C4-2B (cell line): ENCODE measurements at regions not wholly inside any gene's neighbourhood (a gene's known extent, or its start where the extent isn't known, plus 50 kb on each side); places are given as distances from the start of the nearest gene placed in this dataset.

Source experiments
- ZFX ChIP-seq: fragments of 450-650 bp; IDR thresholded peaks from 2 replicates; pipeline ENCODE4 v1.6.1; 2017
- TF ChIP-seq, protein P1 (sequence below): fragments of 450-650 bp; conservative IDR thresholded peaks from 2 replicates; pipeline ENCODE4 v1.5.1; 2017; ENCODE audit warnings: mild to moderate bottlenecking

DNA sequence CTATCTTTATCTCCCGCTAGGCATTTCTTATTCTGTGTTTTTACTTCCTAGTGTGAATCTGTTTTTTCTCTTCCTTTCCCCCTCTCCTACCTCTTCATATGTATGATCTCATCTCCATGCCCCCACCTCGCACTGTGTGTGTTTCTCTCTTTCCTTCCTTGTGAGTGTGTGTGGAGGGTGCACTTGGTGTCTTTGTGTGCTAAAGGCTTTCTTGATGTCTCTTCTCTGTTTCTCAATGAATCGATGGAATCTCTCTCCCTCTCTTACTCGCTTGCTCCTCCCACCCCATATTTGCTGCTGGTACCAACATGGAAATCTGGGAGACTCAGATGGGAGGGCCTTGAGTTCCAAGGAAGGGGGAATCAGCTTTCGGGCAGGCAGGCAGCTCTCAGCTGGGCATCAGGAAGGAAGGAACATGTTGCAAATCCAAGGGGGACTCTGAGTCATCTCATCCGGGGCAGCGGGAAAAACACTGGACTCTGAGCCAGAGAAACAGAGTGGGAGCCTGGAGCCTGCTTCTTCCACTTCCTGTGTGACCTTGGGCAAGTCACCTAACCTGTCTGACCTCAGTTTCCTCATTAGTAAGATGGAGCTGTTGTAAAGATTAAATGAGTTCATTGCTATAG is 147.5 kb downstream of the PTPRU start:
- TF ChIP-seq, protein P1, sequence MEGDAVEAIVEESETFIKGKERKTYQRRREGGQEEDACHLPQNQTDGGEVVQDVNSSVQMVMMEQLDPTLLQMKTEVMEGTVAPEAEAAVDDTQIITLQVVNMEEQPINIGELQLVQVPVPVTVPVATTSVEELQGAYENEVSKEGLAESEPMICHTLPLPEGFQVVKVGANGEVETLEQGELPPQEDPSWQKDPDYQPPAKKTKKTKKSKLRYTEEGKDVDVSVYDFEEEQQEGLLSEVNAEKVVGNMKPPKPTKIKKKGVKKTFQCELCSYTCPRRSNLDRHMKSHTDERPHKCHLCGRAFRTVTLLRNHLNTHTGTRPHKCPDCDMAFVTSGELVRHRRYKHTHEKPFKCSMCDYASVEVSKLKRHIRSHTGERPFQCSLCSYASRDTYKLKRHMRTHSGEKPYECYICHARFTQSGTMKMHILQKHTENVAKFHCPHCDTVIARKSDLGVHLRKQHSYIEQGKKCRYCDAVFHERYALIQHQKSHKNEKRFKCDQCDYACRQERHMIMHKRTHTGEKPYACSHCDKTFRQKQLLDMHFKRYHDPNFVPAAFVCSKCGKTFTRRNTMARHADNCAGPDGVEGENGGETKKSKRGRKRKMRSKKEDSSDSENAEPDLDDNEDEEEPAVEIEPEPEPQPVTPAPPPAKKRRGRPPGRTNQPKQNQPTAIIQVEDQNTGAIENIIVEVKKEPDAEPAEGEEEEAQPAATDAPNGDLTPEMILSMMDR, result no peak
- TF ChIP-seq ZFX, result no peak
